Mesenchymal stem cell (in vitro differentiated cells and primary cell): ENCODE measurements at regions not wholly inside any gene's neighbourhood (a gene's known extent, or its start where the extent isn't known, plus 50 kb on each side); places are given as distances from the start of the nearest gene placed in this dataset.

Experiments used
- DNase-seq: peaks from one replicate; pipeline ENCODE4 v3.0.0-alpha.2; 2013
- H2AFZ ChIP-seq: one replicate; pipeline ENCODE4 v1.6.1; 2013; ENCODE audit warnings: low read depth, mild to moderate bottlenecking, control low read depth, inconsistent platforms, low read length, moderate library complexity
- H2AK5ac ChIP-seq: 2 replicates; pipeline ENCODE4 v1.6.1; 2013; ENCODE audit warnings: low read length, moderate library complexity, mild to moderate bottlenecking, inconsistent platforms; ENCODE audit not compliant: severe bottlenecking
- H2BK120ac ChIP-seq: one replicate; pipeline ENCODE4 v1.6.1; 2013; ENCODE audit warnings: low read depth, mild to moderate bottlenecking, inconsistent platforms, low read length, moderate library complexity
- H2BK12ac ChIP-seq, 2 experiments: one replicate each; pipeline ENCODE4 v1.6.1; 2013; ENCODE audit warnings: inconsistent platforms in 2 of 2, low read length in 2 of 2, mild to moderate bottlenecking in 2 of 2, moderate library complexity in 2 of 2, control low read depth in 1 of 2
- H2BK15ac ChIP-seq: one replicate; pipeline ENCODE4 v1.6.1; 2013; ENCODE audit warnings: mild to moderate bottlenecking, low read depth, inconsistent platforms; ENCODE audit not compliant: poor library complexity, severe bottlenecking
- H2BK5ac ChIP-seq: 2 replicates; pipeline ENCODE4 v1.6.1; 2013; ENCODE audit warnings: low read depth, mild to moderate bottlenecking, low read length, control low read depth, inconsistent platforms; ENCODE audit not compliant: poor library complexity, severe bottlenecking
- H3K14ac ChIP-seq, 2 experiments: one replicate each; pipeline ENCODE4 v1.6.1; 2013; ENCODE audit warnings: inconsistent platforms in 2 of 2, low read length in 2 of 2, control low read depth in 1 of 2, mild to moderate bottlenecking in 1 of 2, moderate library complexity in 1 of 2
- H3K18ac ChIP-seq, 2 experiments: one replicate each; pipeline ENCODE4 v1.6.1; 2013; ENCODE audit warnings: inconsistent platforms in 2 of 2, low read length in 2 of 2, control low read depth in 1 of 2, low read depth in 1 of 2, mild to moderate bottlenecking in 1 of 2
- H3K23ac ChIP-seq, 2 experiments: one replicate each; pipeline ENCODE4 v1.6.1; 2013; ENCODE audit warnings: inconsistent platforms in 2 of 2, low read length in 2 of 2, mild to moderate bottlenecking in 2 of 2, moderate library complexity in 2 of 2, control low read depth in 1 of 2
- H3K27ac ChIP-seq: 2 replicates; pipeline ENCODE4 v1.5.1; 2013; ENCODE audit warnings: mild to moderate bottlenecking, moderate library complexity, low read length, control low read depth, inconsistent platforms; ENCODE audit not compliant: poor library complexity, severe bottlenecking
- H3K27me3 ChIP-seq, 2 experiments: 2 replicates each; pipeline versions ENCODE4 v1.6.1 to v1.7.0; 2013; ENCODE audit warnings: low read length in 2 of 2, mild to moderate bottlenecking in 2 of 2, moderate library complexity in 2 of 2, control low read depth in 1 of 2, inconsistent platforms in 1 of 2; ENCODE audit not compliant: control insufficient read depth in 1 of 2, insufficient read depth in 1 of 2
- H3K36me3 ChIP-seq, 2 experiments: 2 replicates each; pipeline versions ENCODE4 v1.6.1 to v1.7.0; 2013; ENCODE audit warnings: low read length in 2 of 2, control low read depth in 1 of 2, inconsistent platforms in 1 of 2, low read depth in 1 of 2, mild to moderate bottlenecking in 1 of 2; ENCODE audit not compliant: insufficient read depth in 2 of 2, control insufficient read depth in 1 of 2
- H3K4ac ChIP-seq, 2 experiments: one replicate each; pipeline ENCODE4 v1.6.1; 2013; ENCODE audit warnings: inconsistent platforms in 2 of 2, low read length in 2 of 2, mild to moderate bottlenecking in 2 of 2, moderate library complexity in 2 of 2, control low read depth in 1 of 2, low read depth in 1 of 2
- H3K4me1 ChIP-seq: 2 replicates; pipeline ENCODE4 v1.6.1; 2013; ENCODE audit warnings: low read depth, low read length, control low read depth; ENCODE audit not compliant: control insufficient read depth, insufficient read depth
- H3K4me2 ChIP-seq: 2 replicates; pipeline ENCODE4 v1.6.1; 2013; ENCODE audit warnings: low read length, mild to moderate bottlenecking, inconsistent platforms; ENCODE audit not compliant: poor library complexity, severe bottlenecking
- H3K4me3 ChIP-seq, 2 experiments: 2 replicates each; pipeline versions ENCODE4 v1.5.1 to v1.7.0; 2013; ENCODE audit warnings: low read length in 2 of 2, mild to moderate bottlenecking in 2 of 2, control low read depth in 1 of 2, low read depth in 1 of 2; ENCODE audit not compliant: insufficient read depth in 1 of 2
- H3K79me1 ChIP-seq: replicated peaks from 2 replicates; pipeline ENCODE4 v1.6.1; 2013; ENCODE audit warnings: mild to moderate bottlenecking, control low read depth, low read length, inconsistent platforms; ENCODE audit not compliant: poor library complexity, severe bottlenecking
- H3K9ac ChIP-seq: 2 replicates; pipeline ENCODE4 v1.7.0; 2013; ENCODE audit warnings: mild to moderate bottlenecking, low read length, moderate library complexity
- H3K9me3 ChIP-seq: 2 replicates; pipeline ENCODE4 v1.7.0; 2013; ENCODE audit warnings: mild to moderate bottlenecking, low read length; ENCODE audit not compliant: control insufficient read depth
- H4K8ac ChIP-seq: one replicate; pipeline ENCODE4 v1.6.1; 2013; ENCODE audit warnings: inconsistent platforms, mild to moderate bottlenecking, low read length, moderate library complexity
- H4K91ac ChIP-seq: one replicate; pipeline ENCODE4 v1.6.1; 2013; ENCODE audit warnings: mild to moderate bottlenecking, low read length, inconsistent platforms
- WGBS: methylation state at CpG from one replicate; pipeline ENCODE4 v1.1.7; 2013; ENCODE audit warnings: mixed read lengths; 5-methylcytosine and 5-hydroxymethylcytosine counted together

- Histone ChIP-seq H2BK12ac (no peak overlapping the region), H2AFZ (no peak overlapping the region), H3K27ac (no peak overlapping the region), H4K91ac (no peak overlapping the region), H2AK5ac (no peak overlapping the region), H3K4me1 (no peaks in the 10 kb centered on the region), H3K4ac (no peak overlapping the region), H3K23ac (no peak overlapping the region), H3K36me3 (no peaks in the 10 kb centered on the region), H3K79me1 (no peaks in the 10 kb centered on the region), H3K9ac (no peak overlapping the region), H3K4me2 (no peak overlapping the region), H2BK120ac (no peak overlapping the region), H4K8ac (no peak overlapping the region), H3K4me3 (no peak overlapping the region), H3K18ac (no peak overlapping the region), H2BK5ac (no peak overlapping the region), H2BK15ac (no peak overlapping the region), H3K9me3 (no peaks in the 10 kb centered on the region), H3K14ac (no peak overlapping the region), H3K27me3 (no peaks in the 10 kb centered on the region)
- DNase-seq: no peak
Observed at GRCh38 chr5:125581311-125581710, 834.9 kb upstream of the ZNF608 start.

GRCh38 chr5:125582352-125582751, 835.9 kb upstream of the ZNF608 start:
- Histone ChIP-seq H3K27ac (no peak overlapping the region), H2BK15ac (no peak overlapping the region), H4K8ac (no peak overlapping the region), H3K36me3 (no peaks in the 10 kb centered on the region), H2AK5ac (no peak overlapping the region), H3K4me3 (no peak overlapping the region), H2AFZ (no peak overlapping the region), H2BK120ac (no peak overlapping the region), H3K79me1 (no peaks in the 10 kb centered on the region), H3K4me2 (no peak overlapping the region), H3K4ac (no peak overlapping the region), H2BK12ac (no peak overlapping the region), H3K14ac (no peak overlapping the region), H3K18ac (no peak overlapping the region), H3K9me3 (no peaks in the 10 kb centered on the region), H3K4me1 (no peaks in the 10 kb centered on the region), H3K9ac (peak overlapping the region; percentile 23), H3K27me3 (no peaks in the 10 kb centered on the region), H4K91ac (no peak overlapping the region), H3K23ac (no peak overlapping the region), H2BK5ac (no peak overlapping the region)
- DNase-seq: no peak
- no CpG with 5 or more reads among the region's 1 CpG for WGBS

GRCh38 chr5:125583321-125584139, 837.1 kb upstream of the ZNF608 start:
- H3K79me1 ChIP-seq: no peaks in the 10 kb centered on the region
- no peak overlapping the region for H4K8ac ChIP-seq
- H3K4me2 ChIP-seq: no peak overlapping the region
- H3K4me3 ChIP-seq: peak overlapping the region in 1 of 2 experiments; percentile 52
- no peak overlapping the region for H3K27ac ChIP-seq
- no peak overlapping the region for H4K91ac ChIP-seq
- no peaks in the 10 kb centered on the region for H3K4me1 ChIP-seq
- H3K14ac ChIP-seq: no peak overlapping the region
- no peaks in the 10 kb centered on the region for H3K27me3 ChIP-seq
- H3K9me3 ChIP-seq: no peaks in the 10 kb centered on the region
- H2BK12ac ChIP-seq: no peak overlapping the region
- no peak overlapping the region for H3K23ac ChIP-seq
- H2BK15ac ChIP-seq: no peak overlapping the region
- H2BK5ac ChIP-seq: no peak overlapping the region
- WGBS: 35% methylated on average over 6 of the region's 11 CpGs
- peak; percentile 22 for DNase-seq
- no peak overlapping the region for H2BK120ac ChIP-seq
- no peak overlapping the region for H3K18ac ChIP-seq
- no peak overlapping the region for H3K4ac ChIP-seq
- H2AK5ac ChIP-seq: no peak overlapping the region
- H2AFZ ChIP-seq: no peak overlapping the region
- no peaks in the 10 kb centered on the region for H3K36me3 ChIP-seq
- H3K9ac ChIP-seq: peak overlapping the region; percentile 23

DNA sequence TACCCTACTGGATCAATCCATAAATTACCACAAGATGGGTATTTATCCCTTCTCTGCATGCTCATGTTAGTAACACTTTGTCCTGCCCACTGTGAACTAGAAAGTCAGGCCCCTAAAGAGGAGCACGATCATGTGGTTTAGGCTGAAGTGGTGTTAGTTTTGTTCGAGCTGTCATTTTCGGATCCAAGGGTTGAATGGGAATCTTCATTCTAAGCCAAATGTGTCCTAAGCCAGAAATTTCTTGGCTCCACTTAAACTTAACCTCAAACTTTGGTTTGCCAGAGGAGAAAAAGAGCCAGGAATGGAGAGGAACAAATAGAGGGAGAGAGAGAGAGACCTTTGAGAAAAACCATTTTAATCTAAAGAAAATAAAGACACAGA, 837.7 kb upstream of the ZNF608 start:
- peak overlapping the region in 1 of 2 experiments; percentile 52 for H3K4me3 ChIP-seq
- no peaks in the 10 kb centered on the region for H3K9me3 ChIP-seq
- no peak overlapping the region for H2BK5ac ChIP-seq
- peak overlapping the region in 1 of 2 experiments; percentile 71 for H2BK12ac ChIP-seq
- H3K36me3 ChIP-seq: no peaks in the 10 kb centered on the region
- H3K14ac ChIP-seq: no peak overlapping the region
- no peak overlapping the region for H3K4me2 ChIP-seq
- H3K23ac ChIP-seq: no peak overlapping the region
- H2AK5ac ChIP-seq: no peak overlapping the region
- H2BK15ac ChIP-seq: no peak overlapping the region
- H3K4me1 ChIP-seq: no peaks in the 10 kb centered on the region
- H3K4ac ChIP-seq: peak overlapping the region in 1 of 2 experiments; percentile 9
- peak overlapping the region; percentile 23 for H3K9ac ChIP-seq
- no peak overlapping the region for H3K27ac ChIP-seq
- peak overlapping the region; percentile 5 to 8 for H3K18ac ChIP-seq
- WGBS: no CpG with 5 or more reads among the region's 3 CpGs
- H2BK120ac ChIP-seq: no peak overlapping the region
- H4K91ac ChIP-seq: no peak overlapping the region
- H4K8ac ChIP-seq: no peak overlapping the region
- no peaks in the 10 kb centered on the region for H3K27me3 ChIP-seq
- no peak overlapping the region for H2AFZ ChIP-seq
- no peak for DNase-seq
- H3K79me1 ChIP-seq: no peaks in the 10 kb centered on the region
